Kidney (tissue), 13 donors: ENCODE measurements at regions not wholly inside any gene's neighbourhood (a gene's known extent, or its start where the extent isn't known, plus 50 kb on each side); places are given as distances from the start of the nearest gene placed in this dataset.

Experiments used
- DNase-seq, 5 donors: peaks; one replicate each; pipeline ENCODE4 v3.0.0-alpha.2; 2013 to 2020
- FAIRE-seq: peaks from 2 replicates; lab custom pipeline; 2012; peaks lifted over from hg19 to GRCh38; lab: Jason Lieb, UNC
- H3K27ac ChIP-seq, 2 donors: one replicate each; pipeline ENCODE4 v1.7.0; 2013; ENCODE audit warnings: low read depth in 2 of 2, low read length in 2 of 2, inconsistent platforms in 1 of 2
- H3K27me3 ChIP-seq: one replicate; pipeline ENCODE4 v1.7.1; 2013; ENCODE audit warnings: low read length, inconsistent platforms; ENCODE audit not compliant: control insufficient read depth, insufficient read depth
- H3K36me3 ChIP-seq, 3 donors: one replicate each; pipeline versions ENCODE4 v1.7.0 to v1.7.1; 2013; ENCODE audit warnings: low read length in 3 of 3, control low read depth in 1 of 3, inconsistent platforms in 1 of 3; ENCODE audit not compliant: insufficient read depth in 3 of 3, control insufficient read depth in 2 of 3
- H3K4me1 ChIP-seq, 3 donors: one replicate each; pipeline versions ENCODE4 v1.7.0 to v1.7.1; 2013; ENCODE audit warnings: low read length in 3 of 3, inconsistent platforms in 1 of 3, low read depth in 1 of 3; ENCODE audit not compliant: control insufficient read depth in 2 of 3, insufficient read depth in 2 of 3
- H3K4me3 ChIP-seq, 3 donors: one replicate each; pipeline versions ENCODE4 v1.7.0 to v1.8.1; 2013; ENCODE audit warnings: low read length in 3 of 3, control low read depth in 1 of 3, inconsistent platforms in 1 of 3
- H3K9ac ChIP-seq, 3 donors: one replicate each; pipeline versions ENCODE4 v1.7.0 to v1.7.1; 2013; ENCODE audit warnings: low read length in 3 of 3, control low read depth in 1 of 3, inconsistent platforms in 1 of 3
- H3K9me3 ChIP-seq, 3 donors: one replicate each; pipeline versions ENCODE4 v1.7.0 to v1.7.1; 2013; ENCODE audit warnings: low read length in 3 of 3, control low read depth in 1 of 3, inconsistent platforms in 1 of 3; ENCODE audit not compliant: control insufficient read depth in 2 of 3, insufficient read depth in 1 of 3
- CTCF ChIP-seq: IDR thresholded peaks from 3 replicates; pipeline ENCODE4 v1.5.1; 2012; ENCODE audit warnings: mild to moderate bottlenecking, moderate library complexity, borderline replicate concordance; ENCODE audit not compliant: insufficient read depth; ENCODE audit errors: extremely low read depth
- intact Hi-C: fragments of 100-400 bp; cut with DNase I; formaldehyde crosslinking; loops from one replicate; pipeline ENCODE4 v1.11.1; 2022
- donor health status: control.
- donor health status: control.
- donor health status: control.
- donor health status: control.
- donor health status: control.
- donor health status: DM: yes; HTN: yes; CAD: no.
- donor health status: Normal renal cell carcinoma (clear cell type).

- Histone ChIP-seq H3K36me3 (no peaks in the 10 kb centered on the region), H3K4me3 (no peak overlapping the region), H3K27ac (no peak overlapping the region), H3K4me1 (peaks cover 0 to 8% (median 0%) of the 10 kb centered on the region in 3 donors), H3K27me3 (no peaks in the 10 kb centered on the region), H3K9ac (no peak overlapping the region), H3K9me3 (no peaks in the 10 kb centered on the region)
- FAIRE-seq (no peak), DNase-seq (no peak)
- intact Hi-C loops, result no loop called here
- no peak for TF ChIP-seq CTCF
Observed at GRCh38 chr15:69631005-69631404, 178.4 kb downstream of the RPLP1 start.

GRCh38 chr15:69631978-69632377 lies 179.4 kb downstream of the RPLP1 start:
- Histone ChIP-seq H3K4me1 (no peaks in the 10 kb centered on the region), H3K36me3 (no peaks in the 10 kb centered on the region), H3K27me3 (no peaks in the 10 kb centered on the region), H3K9ac (no peak overlapping the region), H3K9me3 (no peaks in the 10 kb centered on the region), H3K27ac (no peak overlapping the region), H3K4me3 (no peak overlapping the region)
- intact Hi-C loops, result no loop called here
- no peak for FAIRE-seq
- DNase-seq, result no peak
- no peak for TF ChIP-seq CTCF

GRCh38 chr15:69634860-69635259 lies 182.2 kb downstream of the RPLP1 start:
- Histone ChIP-seq H3K4me1 (no peaks in the 10 kb centered on the region), H3K36me3 (no peaks in the 10 kb centered on the region), H3K27ac (no peak overlapping the region), H3K9ac (no peak overlapping the region), H3K27me3 (no peaks in the 10 kb centered on the region), H3K9me3 (no peaks in the 10 kb centered on the region), H3K4me3 (no peak overlapping the region)
- intact Hi-C loops, result no loop called here
- FAIRE-seq, result no peak
- DNase-seq, result no peak
- no peak for TF ChIP-seq CTCF
